Fibroblast of lung (primary cell): ENCODE measurements at regions not wholly inside any gene's neighbourhood (a gene's known extent, or its start where the extent isn't known, plus 50 kb on each side); places are given as distances from the start of the nearest gene placed in this dataset.

ENCODE experiments used
- DNase-seq, 2 donors: peaks; one replicate each; pipeline versions ENCODE4 v3.0.0 to v3.0.0-alpha.2; 2010; ENCODE audit warnings: low read depth in 2 of 2
- H2AFZ ChIP-seq: 2 replicates; pipeline ENCODE4 v1.5.1; 2012; ENCODE audit warnings: low read length, control low read depth, inconsistent platforms
- H3K27ac ChIP-seq: 2 replicates; pipeline ENCODE4 v1.5.1; 2011; ENCODE audit warnings: low read length, control low read depth; ENCODE audit not compliant: insufficient read depth
- H3K27me3 ChIP-seq: 2 replicates; pipeline ENCODE4 v1.5.1; 2011; ENCODE audit warnings: mild to moderate bottlenecking, low read length; ENCODE audit not compliant: control insufficient read depth, insufficient read depth
- H3K36me3 ChIP-seq: 2 replicates; pipeline ENCODE4 v1.5.1; 2011; ENCODE audit warnings: low read length; ENCODE audit not compliant: control insufficient read depth, insufficient read depth
- H3K4me1 ChIP-seq: 2 replicates; pipeline ENCODE4 v1.5.1; 2011; ENCODE audit warnings: low read length; ENCODE audit not compliant: control insufficient read depth, insufficient read depth; ENCODE audit errors: extremely low read depth
- H3K4me2 ChIP-seq: 2 replicates; pipeline ENCODE4 v1.5.1; 2011; ENCODE audit warnings: low read length, control low read depth; ENCODE audit not compliant: insufficient read depth; ENCODE audit errors: extremely low read depth
- H3K4me3 ChIP-seq, 4 experiments: fragments of 200-600 bp in 1 of 4; sonication (generic) in 1 of 4; replicated peaks in 1 of 4; 2 replicates each; pipeline ENCODE4 v1.5.1; 2011 to 2016; ENCODE audit warnings: low read length in 4 of 4, low read depth in 3 of 4, mild to moderate bottlenecking in 3 of 4, control low read depth in 2 of 4, inconsistent platforms in 1 of 4, mixed read lengths in 1 of 4; ENCODE audit not compliant: insufficient read depth in 1 of 4; ENCODE audit errors: control extremely low read depth in 1 of 4
- H3K79me2 ChIP-seq: 2 replicates; pipeline ENCODE4 v1.5.1; 2012; ENCODE audit warnings: mild to moderate bottlenecking, low read length, inconsistent platforms; ENCODE audit not compliant: control insufficient read depth, insufficient read depth
- H3K9ac ChIP-seq: 2 replicates; pipeline ENCODE4 v1.5.1; 2011; ENCODE audit warnings: mild to moderate bottlenecking, low read length, control low read depth; ENCODE audit not compliant: insufficient read depth
- H3K9me3 ChIP-seq: 2 replicates; pipeline ENCODE4 v1.5.1; 2012; ENCODE audit warnings: low read depth, low read length; ENCODE audit not compliant: control insufficient read depth, insufficient read depth
- H4K20me1 ChIP-seq: 2 replicates; pipeline ENCODE4 v1.5.1; 2011; ENCODE audit warnings: low read length; ENCODE audit not compliant: control insufficient read depth, insufficient read depth; ENCODE audit errors: extremely low read depth
- EZH2 ChIP-seq: IDR thresholded peaks from 2 replicates; pipeline ENCODE4 v1.5.1; 2012; ENCODE audit warnings: low read length, control low read depth, mild to moderate bottlenecking; ENCODE audit errors: missing control alignments
- TF ChIP-seq, protein P1 (sequence below), 2 donors: IDR thresholded peaks in 1 of 2; conservative IDR thresholded peaks in 1 of 2; 1 replicate in 1 of 2; 2 replicates in 1 of 2; pipeline ENCODE4 v1.5.1; 2011 to 2012; ENCODE audit warnings: low read length in 2 of 2, control low read depth in 1 of 2, inconsistent platforms in 1 of 2, low read depth in 1 of 2, mild to moderate bottlenecking in 1 of 2

DNA sequence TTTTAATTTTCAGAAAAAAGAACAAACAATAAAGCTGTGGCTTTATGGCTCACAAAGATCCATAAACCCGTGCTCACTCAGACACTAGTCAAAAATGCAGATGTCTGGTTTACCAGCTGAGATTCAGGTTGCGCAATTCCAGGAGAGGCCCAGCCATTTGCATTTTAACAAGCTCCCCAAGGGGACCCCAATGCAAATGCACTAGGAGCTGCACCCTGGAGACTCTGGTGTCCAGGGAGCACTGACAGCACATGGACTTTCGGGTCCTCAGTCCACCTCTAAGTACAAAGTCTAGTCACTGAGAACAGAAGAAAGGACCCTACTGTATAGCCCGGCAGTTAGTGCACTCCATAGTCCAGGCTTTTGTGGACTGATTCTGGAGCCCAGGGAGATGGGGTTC is 326.3 kb downstream of the MAF start:
- Histone ChIP-seq H3K4me3 (no peak overlapping the region), H3K4me2 (no peak overlapping the region), H3K9me3 (no peaks in the 10 kb centered on the region), H3K4me1 (no peaks in the 10 kb centered on the region), H3K27ac (no peak overlapping the region), H2AFZ (no peak overlapping the region), H4K20me1 (no peaks in the 10 kb centered on the region), H3K9ac (no peak overlapping the region), H3K36me3 (no peaks in the 10 kb centered on the region), H3K79me2 (no peaks in the 10 kb centered on the region), H3K27me3 (no peaks in the 10 kb centered on the region)
- TF ChIP-seq, protein P1, sequence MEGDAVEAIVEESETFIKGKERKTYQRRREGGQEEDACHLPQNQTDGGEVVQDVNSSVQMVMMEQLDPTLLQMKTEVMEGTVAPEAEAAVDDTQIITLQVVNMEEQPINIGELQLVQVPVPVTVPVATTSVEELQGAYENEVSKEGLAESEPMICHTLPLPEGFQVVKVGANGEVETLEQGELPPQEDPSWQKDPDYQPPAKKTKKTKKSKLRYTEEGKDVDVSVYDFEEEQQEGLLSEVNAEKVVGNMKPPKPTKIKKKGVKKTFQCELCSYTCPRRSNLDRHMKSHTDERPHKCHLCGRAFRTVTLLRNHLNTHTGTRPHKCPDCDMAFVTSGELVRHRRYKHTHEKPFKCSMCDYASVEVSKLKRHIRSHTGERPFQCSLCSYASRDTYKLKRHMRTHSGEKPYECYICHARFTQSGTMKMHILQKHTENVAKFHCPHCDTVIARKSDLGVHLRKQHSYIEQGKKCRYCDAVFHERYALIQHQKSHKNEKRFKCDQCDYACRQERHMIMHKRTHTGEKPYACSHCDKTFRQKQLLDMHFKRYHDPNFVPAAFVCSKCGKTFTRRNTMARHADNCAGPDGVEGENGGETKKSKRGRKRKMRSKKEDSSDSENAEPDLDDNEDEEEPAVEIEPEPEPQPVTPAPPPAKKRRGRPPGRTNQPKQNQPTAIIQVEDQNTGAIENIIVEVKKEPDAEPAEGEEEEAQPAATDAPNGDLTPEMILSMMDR (conservative IDR thresholded peaks at IDR 0.05 in 1 of 2, IDR thresholded peaks at IDR 0.05 in 1 of 2; ENCODE audit: low read depth in 1 of 2, low read length in 2 of 2): no peak
- no peak for TF ChIP-seq EZH2
- no peak for DNase-seq

DNA sequence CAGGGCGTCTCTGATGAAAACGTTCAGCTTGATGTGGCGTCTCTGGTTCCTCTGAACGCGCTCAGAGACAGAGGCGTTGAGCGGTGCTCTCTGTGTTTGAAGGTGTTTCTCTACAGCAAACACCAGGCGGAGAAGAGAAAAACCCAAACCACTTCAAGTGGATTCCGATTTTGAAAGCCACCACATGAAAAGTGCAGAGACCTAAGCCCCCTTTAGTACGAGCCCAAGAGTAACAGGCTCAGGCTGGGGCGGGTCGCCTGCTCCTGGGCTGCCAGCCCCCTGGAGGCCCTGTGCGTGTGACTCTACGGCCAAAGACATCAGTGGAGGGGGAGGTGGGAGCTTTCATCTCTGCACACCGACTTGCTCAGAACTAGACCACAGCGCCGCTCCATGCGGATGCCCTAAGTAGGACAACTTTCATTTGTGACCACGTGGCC is 328.4 kb downstream of the MAF start:
- Histone ChIP-seq H3K36me3 (no peaks in the 10 kb centered on the region), H4K20me1 (no peaks in the 10 kb centered on the region), H3K4me1 (no peaks in the 10 kb centered on the region), H3K9ac (no peak overlapping the region), H3K4me2 (no peak overlapping the region), H3K79me2 (no peaks in the 10 kb centered on the region), H3K4me3 (no peak overlapping the region), H3K27me3 (no peaks in the 10 kb centered on the region), H3K27ac (no peak overlapping the region), H2AFZ (no peak overlapping the region), H3K9me3 (no peaks in the 10 kb centered on the region)
- no peak for TF ChIP-seq EZH2
- TF ChIP-seq, protein P1 (conservative IDR thresholded peaks at IDR 0.05 in 1 of 2, IDR thresholded peaks at IDR 0.05 in 1 of 2; ENCODE audit: low read depth in 1 of 2, low read length in 2 of 2): no peak
- DNase-seq: no peak

DNA sequence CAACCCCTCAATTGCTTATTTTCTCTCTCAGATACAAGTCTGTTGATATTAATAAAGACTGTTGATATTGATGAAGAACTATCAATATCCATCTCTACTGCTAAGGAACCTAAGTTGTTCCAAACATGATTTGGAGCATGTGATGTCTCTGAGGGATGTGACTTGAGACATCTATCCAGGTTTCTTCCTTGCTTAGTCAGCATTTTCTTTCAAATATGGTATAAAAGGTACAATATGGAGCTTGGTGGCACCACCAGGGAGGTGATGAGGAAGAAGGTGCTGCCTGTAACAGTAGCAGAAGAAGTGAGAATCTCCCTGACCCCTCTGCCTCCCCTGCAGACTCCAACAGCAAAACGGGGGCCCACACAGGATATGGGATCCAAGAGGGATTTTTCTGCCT is 329.0 kb downstream of the MAF start:
- no peaks in the 10 kb centered on the region for H4K20me1 ChIP-seq
- no peak overlapping the region for H3K9ac ChIP-seq
- no peaks in the 10 kb centered on the region for H3K27me3 ChIP-seq
- no peak for DNase-seq
- no peak overlapping the region for H3K27ac ChIP-seq
- H2AFZ ChIP-seq: no peak overlapping the region
- H3K9me3 ChIP-seq: no peaks in the 10 kb centered on the region
- no peak overlapping the region for H3K4me3 ChIP-seq
- H3K36me3 ChIP-seq: no peaks in the 10 kb centered on the region
- no peaks in the 10 kb centered on the region for H3K79me2 ChIP-seq
- no peak overlapping the region for H3K4me2 ChIP-seq
- no peaks in the 10 kb centered on the region for H3K4me1 ChIP-seq
- TF ChIP-seq, protein P1 (conservative IDR thresholded peaks at IDR 0.05 in 1 of 2, IDR thresholded peaks at IDR 0.05 in 1 of 2; ENCODE audit: low read depth in 1 of 2, low read length in 2 of 2): no peak
- TF ChIP-seq EZH2: no peak
